ENCODE measurements at regions not wholly inside any gene's neighbourhood (a gene's known extent, or its start where the extent isn't known, plus 50 kb on each side); places are given as distances from the start of the nearest gene placed in this dataset.

DNA sequence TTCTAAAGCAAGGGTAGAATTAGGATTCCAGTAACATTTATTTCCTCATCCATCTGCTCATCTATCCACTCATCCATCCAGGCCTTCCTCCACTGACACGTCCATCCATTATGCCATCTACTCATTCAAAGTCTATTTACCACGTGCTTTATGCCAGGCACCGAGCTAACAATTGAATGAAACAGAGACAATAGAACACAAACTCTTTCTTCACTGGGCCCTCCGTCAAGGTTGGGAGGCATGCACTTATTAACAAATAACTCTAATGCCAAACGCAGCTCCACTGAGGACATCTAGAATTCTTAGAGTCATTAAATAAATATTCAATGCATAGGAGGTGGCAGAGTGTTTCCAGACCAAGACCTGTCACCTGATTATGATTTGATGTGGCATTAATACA, 262.7 kb downstream of the CYRIA start:
- Mint-ChIP-seq H3K4me3 (no peak overlapping the region), H3K9me3 (no peaks in the 10 kb centered on the region), H3K36me3 (ENCODE audit: insufficient read depth in 1 of 3, low read depth in 3 of 3) (no peaks in the 10 kb centered on the region), H3K27ac (no peak overlapping the region), H3K27me3 (ENCODE audit: low read depth) (no peaks in the 10 kb centered on the region; the same call in 1 of the 2 replicates), H3K4me1 (peaks cover 0 to 5% of the 10 kb centered on the region in 2 experiments; a peak in 1 of 4 replicates)
- Histone ChIP-seq H3K4ac (ENCODE audit: low read depth, low read length) (no peak overlapping the region), H2AK5ac (ENCODE audit: insufficient read length, low read length) (no peak overlapping the region), H2BK20ac (ENCODE audit: low read depth, low read length, poor library complexity, severe bottlenecking) (no peak overlapping the region), H3K23me2 (ENCODE audit: insufficient read length, low read depth, low read length, poor library complexity, severe bottlenecking) (no peaks in the 10 kb centered on the region), H2BK120ac (ENCODE audit: low read depth, low read length, poor library complexity, severe bottlenecking) (no peak overlapping the region), H3K9me3 (ENCODE audit: control insufficient read depth, low read depth, low read length) (no peaks in the 10 kb centered on the region), H3T11ph (ENCODE audit: low read length) (no peak overlapping the region), H2BK15ac (ENCODE audit: low read depth, low read length) (no peak overlapping the region), H3K23ac (ENCODE audit: insufficient read length, low read depth, low read length) (no peak overlapping the region), H3K79me2 (ENCODE audit: insufficient read depth, low read length) (no peaks in the 10 kb centered on the region), H3K27ac (ENCODE audit: insufficient read length, low read depth, low read length) (no peak overlapping the region), H3K79me1 (ENCODE audit: insufficient read depth, low read depth, low read length, poor library complexity, severe bottlenecking) (no peaks in the 10 kb centered on the region), H2AFZ (ENCODE audit: low read length) (no peak overlapping the region), H3K9ac (ENCODE audit: extremely low read depth, insufficient read length, low read length) (no peak overlapping the region), H3K14ac (ENCODE audit: insufficient read depth, low read length) (no peak overlapping the region), H3K4me2 (ENCODE audit: insufficient read depth, insufficient read length, low read length) (no peak overlapping the region), H2BK12ac (ENCODE audit: insufficient read length, low read depth, low read length) (no peak overlapping the region), H4K8ac (replicated peaks; ENCODE audit: insufficient read length, low read depth, low read length) (no peak overlapping the region), H3K18ac (ENCODE audit: insufficient read length, low read depth, low read length) (no peak overlapping the region), H3K4me1 (ENCODE audit: insufficient read depth, low read length) (no peaks in the 10 kb centered on the region), H3K27me3 (ENCODE audit: insufficient read depth, low read length) (no peaks in the 10 kb centered on the region), H2BK5ac (ENCODE audit: insufficient read length, low read length) (no peak overlapping the region), H3K56ac (ENCODE audit: insufficient read length, low read depth, low read length) (no peak overlapping the region), H4K5ac (ENCODE audit: insufficient read length, low read depth, low read length) (no peak overlapping the region), H4K91ac (ENCODE audit: insufficient read length, low read depth, low read length) (no peak overlapping the region), H4K20me1 (ENCODE audit: control insufficient read depth, insufficient read depth, insufficient read length) (no peaks in the 10 kb centered on the region)
- no CpG with 5 or more reads among the region's 5 CpGs for WGBS (ENCODE audit: extremely low coverage, insufficient read length, low lambda C conversion rate)
- TF ChIP-seq, protein P1, sequence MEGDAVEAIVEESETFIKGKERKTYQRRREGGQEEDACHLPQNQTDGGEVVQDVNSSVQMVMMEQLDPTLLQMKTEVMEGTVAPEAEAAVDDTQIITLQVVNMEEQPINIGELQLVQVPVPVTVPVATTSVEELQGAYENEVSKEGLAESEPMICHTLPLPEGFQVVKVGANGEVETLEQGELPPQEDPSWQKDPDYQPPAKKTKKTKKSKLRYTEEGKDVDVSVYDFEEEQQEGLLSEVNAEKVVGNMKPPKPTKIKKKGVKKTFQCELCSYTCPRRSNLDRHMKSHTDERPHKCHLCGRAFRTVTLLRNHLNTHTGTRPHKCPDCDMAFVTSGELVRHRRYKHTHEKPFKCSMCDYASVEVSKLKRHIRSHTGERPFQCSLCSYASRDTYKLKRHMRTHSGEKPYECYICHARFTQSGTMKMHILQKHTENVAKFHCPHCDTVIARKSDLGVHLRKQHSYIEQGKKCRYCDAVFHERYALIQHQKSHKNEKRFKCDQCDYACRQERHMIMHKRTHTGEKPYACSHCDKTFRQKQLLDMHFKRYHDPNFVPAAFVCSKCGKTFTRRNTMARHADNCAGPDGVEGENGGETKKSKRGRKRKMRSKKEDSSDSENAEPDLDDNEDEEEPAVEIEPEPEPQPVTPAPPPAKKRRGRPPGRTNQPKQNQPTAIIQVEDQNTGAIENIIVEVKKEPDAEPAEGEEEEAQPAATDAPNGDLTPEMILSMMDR (conservative IDR thresholded peaks at IDR 0.05), result no peak
- no peak for DNase-seq

Data from H9 (cell line).